DOHH2 (cell line): ENCODE measurements at regions not wholly inside any gene's neighbourhood (a gene's known extent, or its start where the extent isn't known, plus 50 kb on each side); places are given as distances from the start of the nearest gene placed in this dataset.

ENCODE experiments used
- EZH2phosphoT487 ChIP-seq: fragments of 200-600 bp; sonication (generic); IDR thresholded peaks from 2 replicates; pipeline ENCODE4 v1.6.1; 2017; ENCODE audit warnings: borderline replicate concordance, mild to moderate bottlenecking, antibody characterized with exemption, low read length, moderate library complexity, mixed read lengths
- TF ChIP-seq, protein P1 (sequence below): fragments of 200-600 bp; sonication (generic); IDR thresholded peaks from one replicate; pipeline ENCODE4 v1.5.1; 2014; ENCODE audit warnings: antibody characterized with exemption, mild to moderate bottlenecking, low read depth, low read length; ENCODE audit not compliant: poor library complexity, severe bottlenecking

DNA sequence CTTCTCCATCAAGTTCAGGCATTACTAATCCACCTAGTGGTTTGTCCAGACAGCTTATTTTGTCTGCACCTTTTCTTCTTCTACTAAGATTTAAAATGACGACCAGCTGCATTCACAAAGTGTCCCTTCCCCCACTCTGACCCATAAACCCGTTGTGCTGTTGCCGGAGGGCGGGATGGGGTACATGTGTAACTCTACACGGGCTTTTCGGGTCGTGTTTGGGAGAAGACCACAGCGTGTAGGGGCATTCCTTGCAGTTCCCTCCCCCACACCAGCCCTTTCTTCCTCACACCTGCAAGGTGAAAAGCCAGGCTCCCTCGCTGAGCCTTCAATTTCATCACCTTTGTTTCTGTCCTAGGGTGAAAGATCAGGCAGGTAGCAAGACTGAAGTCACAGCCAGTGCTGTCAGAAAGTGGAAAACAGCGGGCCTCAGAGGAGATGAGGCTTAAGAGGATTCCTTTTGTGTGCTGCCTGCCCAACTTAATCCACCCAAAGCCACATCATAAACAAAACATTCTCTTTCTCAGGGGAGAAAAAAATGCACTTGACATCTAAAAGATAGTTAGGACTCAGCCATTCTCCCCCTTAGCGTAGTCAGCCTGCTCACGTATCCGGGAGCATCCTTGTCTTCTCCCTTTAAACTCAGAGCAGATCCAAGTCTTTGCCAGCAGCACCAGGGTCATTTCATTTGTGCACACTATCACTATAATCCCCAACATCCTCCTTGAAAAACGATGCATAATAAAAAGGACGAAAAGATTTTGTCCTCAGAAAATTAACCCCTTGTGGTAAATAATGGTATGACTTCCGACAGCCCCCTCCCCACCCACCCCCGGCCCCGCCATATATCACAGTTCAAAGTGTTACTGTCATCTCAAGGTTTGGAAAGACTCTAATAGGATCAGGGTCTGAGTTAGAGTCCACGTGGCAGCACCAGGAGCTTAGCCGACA, 599.0 kb downstream of the RAB28 start:
- TF ChIP-seq, protein P1, sequence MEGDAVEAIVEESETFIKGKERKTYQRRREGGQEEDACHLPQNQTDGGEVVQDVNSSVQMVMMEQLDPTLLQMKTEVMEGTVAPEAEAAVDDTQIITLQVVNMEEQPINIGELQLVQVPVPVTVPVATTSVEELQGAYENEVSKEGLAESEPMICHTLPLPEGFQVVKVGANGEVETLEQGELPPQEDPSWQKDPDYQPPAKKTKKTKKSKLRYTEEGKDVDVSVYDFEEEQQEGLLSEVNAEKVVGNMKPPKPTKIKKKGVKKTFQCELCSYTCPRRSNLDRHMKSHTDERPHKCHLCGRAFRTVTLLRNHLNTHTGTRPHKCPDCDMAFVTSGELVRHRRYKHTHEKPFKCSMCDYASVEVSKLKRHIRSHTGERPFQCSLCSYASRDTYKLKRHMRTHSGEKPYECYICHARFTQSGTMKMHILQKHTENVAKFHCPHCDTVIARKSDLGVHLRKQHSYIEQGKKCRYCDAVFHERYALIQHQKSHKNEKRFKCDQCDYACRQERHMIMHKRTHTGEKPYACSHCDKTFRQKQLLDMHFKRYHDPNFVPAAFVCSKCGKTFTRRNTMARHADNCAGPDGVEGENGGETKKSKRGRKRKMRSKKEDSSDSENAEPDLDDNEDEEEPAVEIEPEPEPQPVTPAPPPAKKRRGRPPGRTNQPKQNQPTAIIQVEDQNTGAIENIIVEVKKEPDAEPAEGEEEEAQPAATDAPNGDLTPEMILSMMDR, result no peak
- TF ChIP-seq EZH2phosphoT487, result no peak
